DND-41 (cell line): ENCODE measurements at regions not wholly inside any gene's neighbourhood (a gene's known extent, or its start where the extent isn't known, plus 50 kb on each side); places are given as distances from the start of the nearest gene placed in this dataset.

ENCODE experiments used
- ATAC-seq: fragments of 200-7000 bp; cut with Tn5 transposase; 3 replicates; pipeline ENCODE4 v1.9.1; 2021; ENCODE audit warnings: low read depth; ENCODE audit not compliant: insufficient read depth
- DNase-seq: peaks from one replicate; pipeline ENCODE4 v3.0.0-alpha.2; 2020
- H2AFZ ChIP-seq: 2 replicates; pipeline ENCODE4 v1.6.0; 2012; ENCODE audit warnings: low read depth, low read length
- H3K27ac ChIP-seq: 2 replicates; pipeline ENCODE4 v1.5.1; 2012; ENCODE audit warnings: low read length, inconsistent platforms
- H3K27me3 ChIP-seq: fragments of 200-600 bp; sonication (generic); 2 replicates; pipeline ENCODE4 v1.6.0; 2012; ENCODE audit warnings: low read length, mild to moderate bottlenecking, inconsistent platforms; ENCODE audit not compliant: insufficient read depth, poor library complexity
- H3K36me3 ChIP-seq: 2 replicates; pipeline ENCODE4 v1.5.1; 2012; ENCODE audit warnings: low read length, inconsistent platforms; ENCODE audit not compliant: insufficient read depth
- H3K4me1 ChIP-seq: 2 replicates; pipeline ENCODE4 v1.5.1; 2012; ENCODE audit warnings: mild to moderate bottlenecking, low read length; ENCODE audit not compliant: insufficient read depth
- H3K4me2 ChIP-seq: 2 replicates; pipeline ENCODE4 v1.6.0; 2012; ENCODE audit warnings: mild to moderate bottlenecking, moderate library complexity, low read length, inconsistent platforms; ENCODE audit not compliant: insufficient read depth
- H3K4me3 ChIP-seq, 2 experiments: fragments of 200-600 bp in 1 of 2; shearing (Covaris generic) in 1 of 2; 2 replicates each; pipeline ENCODE4 v1.5.1; 2012 to 2016; ENCODE audit warnings: inconsistent platforms in 2 of 2, low read length in 2 of 2, mild to moderate bottlenecking in 2 of 2, low read depth in 1 of 2, moderate library complexity in 1 of 2
- H3K79me2 ChIP-seq: 2 replicates; pipeline ENCODE4 v1.6.0; 2012; ENCODE audit warnings: low read length, inconsistent platforms; ENCODE audit not compliant: insufficient read depth
- H3K9ac ChIP-seq: 2 replicates; pipeline ENCODE4 v1.6.0; 2012; ENCODE audit warnings: low read depth, mild to moderate bottlenecking, inconsistent platforms, low read length, moderate library complexity
- H3K9me3 ChIP-seq: 2 replicates; pipeline ENCODE4 v1.5.1; 2012; ENCODE audit warnings: low read length, moderate library complexity, mild to moderate bottlenecking, inconsistent platforms; ENCODE audit not compliant: insufficient read depth, severe bottlenecking
- H4K20me1 ChIP-seq: 2 replicates; pipeline ENCODE4 v1.6.0; 2012; ENCODE audit warnings: low read length; ENCODE audit not compliant: insufficient read depth
- CTCF ChIP-seq: IDR thresholded peaks from 2 replicates; pipeline ENCODE4 v1.5.1; 2012; ENCODE audit warnings: borderline replicate concordance, low read length, moderate library complexity, mild to moderate bottlenecking; ENCODE audit not compliant: poor library complexity, severe bottlenecking; ENCODE audit errors: extremely low read depth
- EZH2 ChIP-seq: IDR thresholded peaks from 3 replicates; pipeline ENCODE4 v1.6.1; 2012; ENCODE audit warnings: borderline replicate concordance, low read depth, mild to moderate bottlenecking, moderate library complexity, low read length, inconsistent platforms; ENCODE audit not compliant: severe bottlenecking

- peaks cover 3% of the 10 kb centered on the region; the same call in 1 of the 2 replicates for H3K4me1 ChIP-seq
- TF ChIP-seq CTCF (no peak), EZH2 (no peak)
- DNase-seq: no peak
- no peak overlapping the region for H3K4me2 ChIP-seq
- no peak overlapping the region for H2AFZ ChIP-seq
- no peak overlapping the region for H3K27ac ChIP-seq
- no peaks in the 10 kb centered on the region for H3K36me3 ChIP-seq
- no peaks in the 10 kb centered on the region for H4K20me1 ChIP-seq
- no peak overlapping the region for H3K4me3 ChIP-seq
- H3K9ac ChIP-seq: no peak overlapping the region
- H3K79me2 ChIP-seq: no peaks in the 10 kb centered on the region
- no peaks in the 10 kb centered on the region for H3K27me3 ChIP-seq
- H3K9me3 ChIP-seq: no peaks in the 10 kb centered on the region
- no peak for ATAC-seq
Measured at GRCh38 chr1:168480997-168481396, 62.8 kb downstream of the XCL2 start.

- Histone ChIP-seq H3K36me3 (no peaks in the 10 kb centered on the region), H3K27me3 (no peaks in the 10 kb centered on the region), H3K4me3 (no peak overlapping the region), H3K27ac (no peak overlapping the region), H3K4me2 (no peak overlapping the region), H2AFZ (no peak overlapping the region), H3K4me1 (no peaks in the 10 kb centered on the region), H3K9ac (no peak overlapping the region), H3K79me2 (no peaks in the 10 kb centered on the region), H4K20me1 (no peaks in the 10 kb centered on the region), H3K9me3 (peaks cover 13% of the 10 kb centered on the region)
- no peak for TF ChIP-seq CTCF
- no peak for TF ChIP-seq EZH2
- ATAC-seq: peak; percentile 37; the same call in 1 of the 3 replicates
- DNase-seq: no peak
Measured at GRCh38 chr1:168477792-168478191, 66.0 kb downstream of the XCL2 start.

- H3K4me2 ChIP-seq: no peak overlapping the region
- H3K27me3 ChIP-seq: no peaks in the 10 kb centered on the region
- H3K79me2 ChIP-seq: no peaks in the 10 kb centered on the region
- no peak overlapping the region for H3K4me3 ChIP-seq
- no peak overlapping the region for H3K9ac ChIP-seq
- H3K27ac ChIP-seq: no peak overlapping the region
- H3K9me3 ChIP-seq: peaks cover 13% of the 10 kb centered on the region
- H3K4me1 ChIP-seq: no peaks in the 10 kb centered on the region
- no peaks in the 10 kb centered on the region for H4K20me1 ChIP-seq
- ATAC-seq (no peak), DNase-seq (no peak)
- no peak overlapping the region for H2AFZ ChIP-seq
- H3K36me3 ChIP-seq: no peaks in the 10 kb centered on the region
- no peak for TF ChIP-seq EZH2
Measured at GRCh38 chr1:168476588-168477385, 67.0 kb downstream of the XCL2 start.

GRCh38 chr1:168474322-168474721, 69.5 kb downstream of the XCL2 start:
- no peak for DNase-seq
- no peak for ATAC-seq
- TF ChIP-seq EZH2 (no peak), CTCF (no peak)
- H2AFZ ChIP-seq: no peak overlapping the region
- H3K27me3 ChIP-seq: no peaks in the 10 kb centered on the region
- no peak overlapping the region for H3K4me2 ChIP-seq
- no peak overlapping the region for H3K27ac ChIP-seq
- no peaks in the 10 kb centered on the region for H3K79me2 ChIP-seq
- no peaks in the 10 kb centered on the region for H3K4me1 ChIP-seq
- no peak overlapping the region for H3K9ac ChIP-seq
- peaks cover 13% of the 10 kb centered on the region for H3K9me3 ChIP-seq
- H4K20me1 ChIP-seq: no peaks in the 10 kb centered on the region
- no peaks in the 10 kb centered on the region for H3K36me3 ChIP-seq
- H3K4me3 ChIP-seq: no peak overlapping the region
